GM23338 (cell line): ENCODE measurements at regions not wholly inside any gene's neighbourhood (a gene's known extent, or its start where the extent isn't known, plus 50 kb on each side); places are given as distances from the start of the nearest gene placed in this dataset.

Experiments
- ATAC-seq: fragments of 200-7000 bp; cut with Tn5 transposase; 3 replicates; pipeline ENCODE4 v1.9.1; 2020
- DNase-seq: peaks from one replicate; pipeline ENCODE4 v3.0.0-alpha.2; 2015; ENCODE audit warnings: low spot score
- H2AFZ ChIP-seq: fragments of 200-600 bp; sonication (generic); 2 replicates; pipeline ENCODE4 v1.8.0; 2016; ENCODE audit warnings: antibody characterized with exemption, mild to moderate bottlenecking, moderate library complexity
- H3F3A ChIP-seq: fragments of 200-600 bp; sonication (generic); replicated peaks from 2 replicates; pipeline ENCODE4 v1.8.0; 2017; ENCODE audit warnings: antibody characterized with exemption, mixed run types, low read depth
- H3K27ac ChIP-seq: fragments of 200-600 bp; sonication (generic); 2 replicates; pipeline ENCODE4 v1.6.1; 2016; ENCODE audit warnings: low read depth
- H3K27me3 ChIP-seq: fragments of 200-600 bp; sonication (generic); 2 replicates; pipeline ENCODE4 v1.8.0; 2016; ENCODE audit warnings: mild to moderate bottlenecking, mixed run types, moderate library complexity; ENCODE audit not compliant: insufficient read depth
- H3K36me3 ChIP-seq: fragments of 200-600 bp; sonication (generic); 2 replicates; pipeline ENCODE4 v1.8.0; 2016; ENCODE audit warnings: mild to moderate bottlenecking; ENCODE audit not compliant: insufficient read depth
- H3K4me1 ChIP-seq: fragments of 200-600 bp; sonication (generic); 2 replicates; pipeline ENCODE4 v1.8.0; 2016; ENCODE audit warnings: mild to moderate bottlenecking, moderate library complexity; ENCODE audit not compliant: insufficient read depth
- H3K4me2 ChIP-seq: fragments of 200-600 bp; sonication (generic); 2 replicates; pipeline ENCODE4 v1.7.1; 2017; ENCODE audit warnings: mixed run types
- H3K4me3 ChIP-seq: fragments of 200-600 bp; sonication (generic); 2 replicates; pipeline ENCODE4 v1.6.1; 2016; ENCODE audit warnings: mixed run types
- H3K79me2 ChIP-seq: fragments of 200-600 bp; sonication (generic); replicated peaks from 2 replicates; pipeline ENCODE4 v1.8.0; 2017; ENCODE audit warnings: mild to moderate bottlenecking; ENCODE audit not compliant: insufficient read depth
- H3K9me2 ChIP-seq: fragments of 200-600 bp; sonication (generic); 2 replicates; pipeline ENCODE4 v1.8.0; 2017; ENCODE audit not compliant: insufficient read depth
- H4K20me1 ChIP-seq: fragments of 200-600 bp; sonication (generic); replicated peaks from 2 replicates; pipeline ENCODE4 v1.8.0; 2017; ENCODE audit warnings: mild to moderate bottlenecking; ENCODE audit not compliant: insufficient read depth
- H3K27ac Mint-ChIP-seq: 2 replicates; pipeline ENCODE4 v1.8.0; 2020; ENCODE audit warnings: inconsistent platforms, mild to moderate bottlenecking, moderate library complexity, mixed read lengths
- H3K27me3 Mint-ChIP-seq: 3 replicates; pipeline ENCODE4 v1.8.0; 2022; ENCODE audit warnings: low read depth, mild to moderate bottlenecking, moderate library complexity, mixed read lengths, inconsistent platforms; ENCODE audit not compliant: insufficient read depth, poor library complexity
- H3K36me3 Mint-ChIP-seq: 3 replicates; pipeline ENCODE4 v1.8.0; 2021; ENCODE audit warnings: low read depth, mild to moderate bottlenecking, inconsistent platforms, moderate library complexity, mixed read lengths
- H3K4me1 Mint-ChIP-seq: 3 replicates; pipeline ENCODE4 v1.8.0; 2020; ENCODE audit warnings: mild to moderate bottlenecking, inconsistent platforms, mixed read lengths
- H3K4me3 Mint-ChIP-seq: 3 replicates; pipeline ENCODE4 v1.8.0; 2021; ENCODE audit warnings: moderate library complexity, mild to moderate bottlenecking, inconsistent platforms, mixed read lengths
- H3K9me3 Mint-ChIP-seq: 3 replicates; pipeline ENCODE4 v1.8.0; 2020; ENCODE audit warnings: moderate library complexity, mild to moderate bottlenecking, inconsistent platforms, mixed read lengths
- NANOG ChIP-seq: IDR thresholded peaks from 2 replicates; pipeline ENCODE4 v1.6.1; 2016; ENCODE audit warnings: antibody characterized with exemption, borderline replicate concordance
- TF ChIP-seq, protein P1 (sequence below): fragments of 250-450 bp; sonication (Bioruptor Pico); IDR thresholded peaks from 2 replicates; pipeline ENCODE4 v1.5.0; 2020; ENCODE audit warnings: mild to moderate bottlenecking, moderate library complexity

DNA sequence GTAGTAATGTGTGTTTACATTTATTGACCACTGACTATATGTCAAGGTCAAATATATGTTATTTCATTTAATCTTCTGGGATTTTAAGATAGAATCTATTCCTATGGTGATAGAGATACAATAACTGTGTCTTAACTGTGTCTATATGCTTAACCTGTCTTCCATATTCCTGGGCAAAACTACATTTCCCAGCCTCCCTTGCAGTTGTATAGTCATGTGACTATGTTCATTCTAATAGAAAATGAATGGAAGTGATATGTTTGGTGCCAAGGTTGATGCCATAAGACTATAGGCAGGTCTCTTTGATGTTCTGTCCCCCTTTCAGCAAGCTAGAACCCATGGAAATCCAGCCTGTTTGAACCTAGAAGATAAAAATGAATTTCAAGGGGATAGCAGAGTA is 258.8 kb upstream of the PDZRN3 start:
- ATAC-seq (no peak), DNase-seq (no peak)
- no peak overlapping the region for H3K27ac Mint-ChIP-seq
- H4K20me1 ChIP-seq: no peaks in the 10 kb centered on the region
- no peaks in the 10 kb centered on the region for H3K9me3 Mint-ChIP-seq
- no peaks in the 10 kb centered on the region for H3K27me3 ChIP-seq
- no peak overlapping the region for H3K4me3 Mint-ChIP-seq
- H3K4me1 ChIP-seq: no peaks in the 10 kb centered on the region; the same call in 1 of the 2 replicates
- no peaks in the 10 kb centered on the region for H3K79me2 ChIP-seq
- H3K4me3 ChIP-seq: no peak overlapping the region
- no peaks in the 10 kb centered on the region for H3K36me3 ChIP-seq
- no peaks in the 10 kb centered on the region; the same call in 2 of the 3 replicates for H3K36me3 Mint-ChIP-seq
- TF ChIP-seq, protein P1, sequence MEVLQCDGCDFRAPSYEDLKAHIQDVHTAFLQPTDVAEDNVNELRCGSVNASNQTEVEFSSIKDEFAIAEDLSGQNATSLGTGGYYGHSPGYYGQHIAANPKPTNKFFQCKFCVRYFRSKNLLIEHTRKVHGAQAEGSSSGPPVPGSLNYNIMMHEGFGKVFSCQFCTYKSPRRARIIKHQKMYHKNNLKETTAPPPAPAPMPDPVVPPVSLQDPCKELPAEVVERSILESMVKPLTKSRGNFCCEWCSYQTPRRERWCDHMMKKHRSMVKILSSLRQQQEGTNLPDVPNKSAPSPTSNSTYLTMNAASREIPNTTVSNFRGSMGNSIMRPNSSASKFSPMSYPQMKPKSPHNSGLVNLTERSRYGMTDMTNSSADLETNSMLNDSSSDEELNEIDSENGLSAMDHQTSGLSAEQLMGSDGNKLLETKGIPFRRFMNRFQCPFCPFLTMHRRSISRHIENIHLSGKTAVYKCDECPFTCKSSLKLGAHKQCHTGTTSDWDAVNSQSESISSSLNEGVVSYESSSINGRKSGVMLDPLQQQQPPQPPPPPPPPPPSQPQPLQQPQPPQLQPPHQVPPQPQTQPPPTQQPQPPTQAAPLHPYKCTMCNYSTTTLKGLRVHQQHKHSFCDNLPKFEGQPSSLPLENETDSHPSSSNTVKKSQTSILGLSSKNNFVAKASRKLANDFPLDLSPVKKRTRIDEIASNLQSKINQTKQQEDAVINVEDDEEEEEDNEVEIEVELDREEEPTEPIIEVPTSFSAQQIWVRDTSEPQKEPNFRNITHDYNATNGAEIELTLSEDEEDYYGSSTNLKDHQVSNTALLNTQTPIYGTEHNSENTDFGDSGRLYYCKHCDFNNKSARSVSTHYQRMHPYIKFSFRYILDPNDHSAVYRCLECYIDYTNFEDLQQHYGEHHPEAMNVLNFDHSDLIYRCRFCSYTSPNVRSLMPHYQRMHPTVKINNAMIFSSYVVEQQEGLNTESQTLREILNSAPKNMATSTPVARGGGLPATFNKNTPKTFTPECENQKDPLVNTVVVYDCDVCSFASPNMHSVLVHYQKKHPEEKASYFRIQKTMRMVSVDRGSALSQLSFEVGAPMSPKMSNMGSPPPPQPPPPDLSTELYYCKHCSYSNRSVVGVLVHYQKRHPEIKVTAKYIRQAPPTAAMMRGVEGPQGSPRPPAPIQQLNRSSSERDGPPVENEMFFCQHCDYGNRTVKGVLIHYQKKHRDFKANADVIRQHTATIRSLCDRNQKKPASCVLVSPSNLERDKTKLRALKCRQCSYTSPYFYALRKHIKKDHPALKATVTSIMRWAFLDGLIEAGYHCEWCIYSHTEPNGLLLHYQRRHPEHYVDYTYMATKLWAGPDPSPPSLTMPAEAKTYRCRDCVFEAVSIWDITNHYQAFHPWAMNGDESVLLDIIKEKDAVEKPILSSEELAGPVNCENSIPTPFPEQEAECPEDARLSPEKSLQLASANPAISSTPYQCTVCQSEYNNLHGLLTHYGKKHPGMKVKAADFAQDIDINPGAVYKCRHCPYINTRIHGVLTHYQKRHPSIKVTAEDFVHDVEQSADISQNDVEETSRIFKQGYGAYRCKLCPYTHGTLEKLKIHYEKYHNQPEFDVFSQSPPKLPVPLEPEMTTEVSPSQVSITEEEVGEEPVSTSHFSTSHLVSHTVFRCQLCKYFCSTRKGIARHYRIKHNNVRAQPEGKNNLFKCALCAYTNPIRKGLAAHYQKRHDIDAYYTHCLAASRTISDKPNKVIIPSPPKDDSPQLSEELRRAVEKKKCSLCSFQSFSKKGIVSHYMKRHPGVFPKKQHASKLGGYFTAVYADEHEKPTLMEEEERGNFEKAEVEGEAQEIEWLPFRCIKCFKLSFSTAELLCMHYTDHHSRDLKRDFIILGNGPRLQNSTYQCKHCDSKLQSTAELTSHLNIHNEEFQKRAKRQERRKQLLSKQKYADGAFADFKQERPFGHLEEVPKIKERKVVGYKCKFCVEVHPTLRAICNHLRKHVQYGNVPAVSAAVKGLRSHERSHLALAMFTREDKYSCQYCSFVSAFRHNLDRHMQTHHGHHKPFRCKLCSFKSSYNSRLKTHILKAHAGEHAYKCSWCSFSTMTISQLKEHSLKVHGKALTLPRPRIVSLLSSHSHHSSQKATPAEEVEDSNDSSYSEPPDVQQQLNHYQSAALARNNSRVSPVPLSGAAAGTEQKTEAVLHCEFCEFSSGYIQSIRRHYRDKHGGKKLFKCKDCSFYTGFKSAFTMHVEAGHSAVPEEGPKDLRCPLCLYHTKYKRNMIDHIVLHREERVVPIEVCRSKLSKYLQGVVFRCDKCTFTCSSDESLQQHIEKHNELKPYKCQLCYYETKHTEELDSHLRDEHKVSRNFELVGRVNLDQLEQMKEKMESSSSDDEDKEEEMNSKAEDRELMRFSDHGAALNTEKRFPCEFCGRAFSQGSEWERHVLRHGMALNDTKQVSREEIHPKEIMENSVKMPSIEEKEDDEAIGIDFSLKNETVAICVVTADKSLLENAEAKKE: no peak
- H2AFZ ChIP-seq: peak overlapping the region; percentile 72; the same call in 1 of the 2 replicates
- H3F3A ChIP-seq: no peaks in the 10 kb centered on the region
- H3K27me3 Mint-ChIP-seq: no peaks in the 10 kb centered on the region
- no peaks in the 10 kb centered on the region for H3K9me2 ChIP-seq
- H3K27ac ChIP-seq: no peak overlapping the region
- no peak overlapping the region for H3K4me2 ChIP-seq
- no peaks in the 10 kb centered on the region for H3K4me1 Mint-ChIP-seq

DNA sequence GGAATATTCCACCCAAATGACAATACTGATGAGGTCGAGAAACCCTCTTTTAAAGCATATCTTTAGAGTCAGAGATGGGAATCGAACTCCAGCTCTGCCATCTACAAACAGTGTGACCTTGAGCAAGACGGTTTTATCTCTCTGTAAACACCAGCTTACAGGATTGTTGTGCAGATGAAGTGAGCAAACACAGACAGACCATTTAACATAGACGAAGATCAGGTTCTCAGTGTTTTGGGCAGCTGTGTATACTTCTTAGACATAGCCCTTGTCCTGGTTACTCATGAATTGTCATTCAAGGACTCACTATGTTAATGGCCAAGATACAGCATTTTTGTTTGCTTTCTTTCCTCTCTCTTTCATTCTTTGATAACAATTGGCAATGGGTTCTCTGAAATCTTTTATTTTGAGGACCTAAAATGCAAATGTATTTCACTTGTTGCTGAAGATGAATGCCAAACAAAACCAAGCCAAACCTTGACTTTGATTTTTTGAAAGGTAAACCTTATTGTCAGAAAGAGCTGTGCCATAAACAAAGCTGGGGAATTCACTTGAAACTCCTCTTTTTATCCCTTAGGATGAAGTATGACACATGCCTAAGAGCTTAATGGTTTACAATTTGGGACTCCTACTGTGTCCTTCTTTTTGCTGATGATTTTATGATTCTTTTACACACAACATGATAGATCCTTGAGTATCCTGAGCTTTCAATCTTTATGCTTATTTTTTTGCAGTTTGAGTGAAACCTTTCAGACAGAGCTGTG is 250.0 kb upstream of the PDZRN3 start:
- ATAC-seq (peak; percentile 75), DNase-seq (peak; percentile 17)
- H4K20me1 ChIP-seq: no peaks in the 10 kb centered on the region
- Mint-ChIP-seq H3K4me1 (peaks cover 20% of the 10 kb centered on the region), H3K9me3 (no peaks in the 10 kb centered on the region), H3K27me3 (no peaks in the 10 kb centered on the region), H3K4me3 (no peak overlapping the region), H3K36me3 (no peaks in the 10 kb centered on the region; the same call in 2 of the 3 replicates), H3K27ac (peak overlapping the region; percentile 63)
- no peaks in the 10 kb centered on the region for H3F3A ChIP-seq
- 0 out of 2 replicates have a peak, but pooled peaks cover 3% of the 10 kb centered on the region for H3K36me3 ChIP-seq
- no peak overlapping the region for H2AFZ ChIP-seq
- H3K79me2 ChIP-seq: no peaks in the 10 kb centered on the region
- no peak for TF ChIP-seq NANOG
- TF ChIP-seq, protein P1: 0 out of 2 replicates have a peak, but pooled peaks have one; percentile 2
- no peak overlapping the region for H3K4me3 ChIP-seq
- H3K4me2 ChIP-seq: peak overlapping the region; percentile 1; the same call in 1 of the 2 replicates
- peaks cover 18% of the 10 kb centered on the region for H3K4me1 ChIP-seq
- H3K27me3 ChIP-seq: no peaks in the 10 kb centered on the region
- no peak overlapping the region for H3K27ac ChIP-seq
- peaks cover 2% of the 10 kb centered on the region; the same call in 1 of the 2 replicates for H3K9me2 ChIP-seq
